Lung (tissue), 11 donors: ENCODE measurements at regions not wholly inside any gene's neighbourhood (a gene's known extent, or its start where the extent isn't known, plus 50 kb on each side); places are given as distances from the start of the nearest gene placed in this dataset.

Experiments
- ATAC-seq: fragments of 200-7000 bp; cut with Tn5 transposase; one replicate; pipeline ENCODE4 v1.9.1; 2020; ENCODE audit warnings: moderate number of reproducible peaks; ENCODE audit not compliant: insufficient read depth, low FRiP score
- DNase-seq, 3 donors: peaks; one replicate each; pipeline ENCODE4 v3.0.0-alpha.2; 2013 to 2017
- H3K27ac ChIP-seq, 2 donors: one replicate each; pipeline ENCODE4 v1.5.1; 2013; ENCODE audit warnings: mild to moderate bottlenecking in 2 of 2, moderate library complexity in 2 of 2, control low read depth in 1 of 2, inconsistent platforms in 1 of 2, low read depth in 1 of 2, low read length in 1 of 2
- H3K27me3 ChIP-seq, 3 donors: one replicate each; pipeline ENCODE4 v1.5.1; 2013; ENCODE audit warnings: low read length in 2 of 3; ENCODE audit not compliant: control insufficient read depth in 3 of 3, insufficient read depth in 3 of 3
- H3K36me3 ChIP-seq, 4 donors: one replicate each; pipeline ENCODE4 v1.5.1; 2013; ENCODE audit warnings: low read length in 4 of 4, mild to moderate bottlenecking in 1 of 4, moderate library complexity in 1 of 4; ENCODE audit not compliant: control insufficient read depth in 4 of 4, insufficient read depth in 4 of 4
- H3K4me1 ChIP-seq, 5 donors: one replicate each; pipeline ENCODE4 v1.5.1; 2013; ENCODE audit warnings: low read length in 5 of 5, mild to moderate bottlenecking in 2 of 5, moderate library complexity in 1 of 5; ENCODE audit not compliant: control insufficient read depth in 5 of 5, insufficient read depth in 5 of 5
- H3K4me3 ChIP-seq: one replicate; pipeline ENCODE4 v1.5.1; 2013; ENCODE audit warnings: mild to moderate bottlenecking, control low read depth, moderate library complexity
- H3K9ac ChIP-seq, 2 donors: one replicate each; pipeline ENCODE4 v1.5.1; 2013; ENCODE audit warnings: low read length in 2 of 2, control low read depth in 1 of 2; ENCODE audit not compliant: insufficient read depth in 1 of 2
- H3K9me3 ChIP-seq, 4 donors: one replicate each; pipeline ENCODE4 v1.5.1; 2013; ENCODE audit warnings: low read length in 3 of 4, mild to moderate bottlenecking in 1 of 4, moderate library complexity in 1 of 4; ENCODE audit not compliant: control insufficient read depth in 4 of 4, insufficient read depth in 3 of 4
- CTCF ChIP-seq: IDR thresholded peaks from 2 replicates; pipeline ENCODE4 v1.5.1; 2012; ENCODE audit warnings: mild to moderate bottlenecking; ENCODE audit errors: control extremely low read depth, extremely low read depth
- WGBS, 2 donors: extraction: QIAGEN DNeasy Blood & Tissue Kit; methylation state at CpG; one replicate each; pipeline ENCODE4 v1.1.7; 2013; 5-methylcytosine and 5-hydroxymethylcytosine counted together
- donor health status: control.
- donor health status: control.
- donor health status: Bipolar disorder and iron deficiency.
- donor health status: healthy.
- donor health status: DM: yes; HTN: yes; CAD: no.

GRCh38 chr9:103068753-103069152, 73.6 kb downstream of the CYLC2 start:
- Histone ChIP-seq H3K27me3 (no peaks in the 10 kb centered on the region), H3K36me3 (no peaks in the 10 kb centered on the region), H3K4me3 (no peak overlapping the region), H3K9me3 (no peaks in the 10 kb centered on the region), H3K27ac (no peak overlapping the region), H3K9ac (no peak overlapping the region), H3K4me1 (no peaks in the 10 kb centered on the region)
- DNase-seq, result no peak
- no peak for ATAC-seq
- 73 to 74% methylated on average over 3 of the region's 3 CpGs for WGBS, 2 donors
- TF ChIP-seq CTCF, result no peak

DNA sequence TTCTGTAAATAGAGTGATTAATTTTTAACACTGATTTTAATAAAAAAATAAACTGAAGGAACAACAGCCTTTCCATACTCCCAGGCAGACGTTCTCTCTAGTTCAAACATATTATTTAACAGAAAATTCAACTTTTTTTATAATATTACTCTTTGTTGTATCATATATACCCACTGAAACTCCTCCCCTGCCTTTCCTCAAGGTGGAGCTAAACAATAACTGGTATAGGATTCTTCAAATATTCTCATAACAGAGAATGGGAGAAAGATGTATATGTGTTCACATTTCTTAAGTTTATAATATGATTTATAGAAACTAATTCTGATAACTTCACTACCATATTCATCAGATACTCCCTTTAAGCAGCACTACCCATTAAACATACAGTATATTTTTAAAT, 83.4 kb downstream of the CYLC2 start:
- H3K27ac ChIP-seq, result no peak overlapping the region
- 38 to 54% methylated on average over 1 of the region's 1 CpG for WGBS, 2 donors
- TF ChIP-seq CTCF, result no peak
- no peaks in the 10 kb centered on the region for H3K4me1 ChIP-seq
- H3K27me3 ChIP-seq, result no peaks in the 10 kb centered on the region
- H3K9ac ChIP-seq, result no peak overlapping the region
- ATAC-seq (no peak), DNase-seq (no peak)
- H3K36me3 ChIP-seq, result no peaks in the 10 kb centered on the region
- H3K4me3 ChIP-seq, result no peak overlapping the region
- peaks cover 0 to 2% (median 0%) of the 10 kb centered on the region in 4 donors for H3K9me3 ChIP-seq

DNA sequence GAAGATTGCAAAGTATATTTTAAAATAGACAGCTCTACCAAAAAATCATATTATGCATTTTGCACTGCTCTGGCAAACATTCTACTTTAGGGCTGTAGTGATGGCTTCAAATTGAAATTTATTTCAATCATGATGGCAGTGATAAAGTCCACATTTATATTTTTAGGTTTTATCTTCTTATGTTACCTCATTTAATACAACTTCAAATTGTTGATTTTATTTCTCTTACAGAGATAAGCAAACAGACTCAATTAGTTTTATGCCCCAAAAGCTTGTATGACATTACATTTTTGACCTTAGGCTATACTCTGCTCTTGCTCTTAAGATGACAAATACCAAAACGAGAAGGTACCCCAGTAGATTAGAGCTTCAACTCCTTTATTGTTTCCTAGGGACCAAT, 87.4 kb downstream of the CYLC2 start:
- Histone ChIP-seq H3K4me1 (no peaks in the 10 kb centered on the region), H3K9ac (no peak overlapping the region), H3K36me3 (no peaks in the 10 kb centered on the region), H3K4me3 (no peak overlapping the region), H3K27ac (no peak overlapping the region), H3K27me3 (no peaks in the 10 kb centered on the region), H3K9me3 (no peaks in the 10 kb centered on the region)
- DNase-seq (no peak), ATAC-seq (no peak)
- 53 to 67% methylated on average over 1 of the region's 1 CpG for WGBS, 2 donors
- TF ChIP-seq CTCF, result no peak

- WGBS, 2 donors, result 90 to 96% methylated on average over 1 of the region's 1 CpG
- no peak overlapping the region for H3K27ac ChIP-seq
- H3K4me3 ChIP-seq, result no peak overlapping the region
Measured at GRCh38 chr9:103089357-103089756, 94.2 kb downstream of the CYLC2 start.

More at GRCh38 chr9:103089357-103089756, 94.2 kb downstream of the CYLC2 start:
- no peak for TF ChIP-seq CTCF
- DNase-seq, result no peak
- Histone ChIP-seq H3K9me3 (no peaks in the 10 kb centered on the region), H3K9ac (no peak overlapping the region), H3K4me1 (no peaks in the 10 kb centered on the region), H3K36me3 (no peaks in the 10 kb centered on the region), H3K27me3 (no peaks in the 10 kb centered on the region)
- ATAC-seq, result no peak
